GM23338 (cell line): ENCODE measurements at regions not wholly inside any gene's neighbourhood (a gene's known extent, or its start where the extent isn't known, plus 50 kb on each side); places are given as distances from the start of the nearest gene placed in this dataset.

Experiments
- ATAC-seq: fragments of 200-7000 bp; cut with Tn5 transposase; 3 replicates; pipeline ENCODE4 v1.9.1; 2020
- DNase-seq: peaks from one replicate; pipeline ENCODE4 v3.0.0-alpha.2; 2015; ENCODE audit warnings: low spot score
- H2AFZ ChIP-seq: fragments of 200-600 bp; sonication (generic); 2 replicates; pipeline ENCODE4 v1.8.0; 2016; ENCODE audit warnings: antibody characterized with exemption, mild to moderate bottlenecking, moderate library complexity
- H3F3A ChIP-seq: fragments of 200-600 bp; sonication (generic); replicated peaks from 2 replicates; pipeline ENCODE4 v1.8.0; 2017; ENCODE audit warnings: antibody characterized with exemption, mixed run types, low read depth
- H3K27ac ChIP-seq: fragments of 200-600 bp; sonication (generic); 2 replicates; pipeline ENCODE4 v1.6.1; 2016; ENCODE audit warnings: low read depth
- H3K27me3 ChIP-seq: fragments of 200-600 bp; sonication (generic); 2 replicates; pipeline ENCODE4 v1.8.0; 2016; ENCODE audit warnings: mild to moderate bottlenecking, mixed run types, moderate library complexity; ENCODE audit not compliant: insufficient read depth
- H3K36me3 ChIP-seq: fragments of 200-600 bp; sonication (generic); 2 replicates; pipeline ENCODE4 v1.8.0; 2016; ENCODE audit warnings: mild to moderate bottlenecking; ENCODE audit not compliant: insufficient read depth
- H3K4me1 ChIP-seq: fragments of 200-600 bp; sonication (generic); 2 replicates; pipeline ENCODE4 v1.8.0; 2016; ENCODE audit warnings: mild to moderate bottlenecking, moderate library complexity; ENCODE audit not compliant: insufficient read depth
- H3K4me2 ChIP-seq: fragments of 200-600 bp; sonication (generic); 2 replicates; pipeline ENCODE4 v1.7.1; 2017; ENCODE audit warnings: mixed run types
- H3K4me3 ChIP-seq: fragments of 200-600 bp; sonication (generic); 2 replicates; pipeline ENCODE4 v1.6.1; 2016; ENCODE audit warnings: mixed run types
- H3K79me2 ChIP-seq: fragments of 200-600 bp; sonication (generic); replicated peaks from 2 replicates; pipeline ENCODE4 v1.8.0; 2017; ENCODE audit warnings: mild to moderate bottlenecking; ENCODE audit not compliant: insufficient read depth
- H3K9me2 ChIP-seq: fragments of 200-600 bp; sonication (generic); 2 replicates; pipeline ENCODE4 v1.8.0; 2017; ENCODE audit not compliant: insufficient read depth
- H4K20me1 ChIP-seq: fragments of 200-600 bp; sonication (generic); replicated peaks from 2 replicates; pipeline ENCODE4 v1.8.0; 2017; ENCODE audit warnings: mild to moderate bottlenecking; ENCODE audit not compliant: insufficient read depth
- H3K27ac Mint-ChIP-seq: 2 replicates; pipeline ENCODE4 v1.8.0; 2020; ENCODE audit warnings: inconsistent platforms, mild to moderate bottlenecking, moderate library complexity, mixed read lengths
- H3K27me3 Mint-ChIP-seq: 3 replicates; pipeline ENCODE4 v1.8.0; 2022; ENCODE audit warnings: low read depth, mild to moderate bottlenecking, moderate library complexity, mixed read lengths, inconsistent platforms; ENCODE audit not compliant: insufficient read depth, poor library complexity
- H3K36me3 Mint-ChIP-seq: 3 replicates; pipeline ENCODE4 v1.8.0; 2021; ENCODE audit warnings: low read depth, mild to moderate bottlenecking, inconsistent platforms, moderate library complexity, mixed read lengths
- H3K4me1 Mint-ChIP-seq: 3 replicates; pipeline ENCODE4 v1.8.0; 2020; ENCODE audit warnings: mild to moderate bottlenecking, inconsistent platforms, mixed read lengths
- H3K4me3 Mint-ChIP-seq: 3 replicates; pipeline ENCODE4 v1.8.0; 2021; ENCODE audit warnings: moderate library complexity, mild to moderate bottlenecking, inconsistent platforms, mixed read lengths
- H3K9me3 Mint-ChIP-seq: 3 replicates; pipeline ENCODE4 v1.8.0; 2020; ENCODE audit warnings: moderate library complexity, mild to moderate bottlenecking, inconsistent platforms, mixed read lengths
- CREB1 ChIP-seq: fragments of 250-450 bp; sonication (Bioruptor Pico); IDR thresholded peaks from 2 replicates; pipeline ENCODE4 v1.5.0; 2020; ENCODE audit warnings: low read depth, mild to moderate bottlenecking, moderate library complexity
- EZH2 ChIP-seq: fragments of 200-600 bp; sonication (generic); IDR thresholded peaks from one replicate; pipeline ENCODE4 v1.8.0; 2017; ENCODE audit warnings: antibody characterized with exemption, mild to moderate bottlenecking, low read depth; ENCODE audit not compliant: unreplicated experiment
- EZH2phosphoT487 ChIP-seq: fragments of 200-600 bp; sonication (generic); IDR thresholded peaks from one replicate; pipeline ENCODE4 v1.8.1; 2018; ENCODE audit warnings: antibody characterized with exemption; ENCODE audit not compliant: unreplicated experiment
- JUNB ChIP-seq: IDR thresholded peaks from one replicate; pipeline ENCODE4 v1.6.1; 2016; ENCODE audit warnings: antibody characterized with exemption; ENCODE audit not compliant: unreplicated experiment
- NANOG ChIP-seq: IDR thresholded peaks from 2 replicates; pipeline ENCODE4 v1.6.1; 2016; ENCODE audit warnings: antibody characterized with exemption, borderline replicate concordance
- POLR2AphosphoS5 ChIP-seq: IDR thresholded peaks from 2 replicates; pipeline ENCODE4 v1.6.1; 2016; ENCODE audit warnings: antibody characterized with exemption, low read depth
- STAT1 ChIP-seq: IDR thresholded peaks from one replicate; pipeline ENCODE4 v1.6.1; 2016; ENCODE audit warnings: antibody characterized with exemption; ENCODE audit not compliant: unreplicated experiment
- ZNF114 ChIP-seq: fragments of 250-450 bp; sonication (Bioruptor Pico); IDR thresholded peaks from 2 replicates; pipeline ENCODE4 v1.5.0; 2020; ENCODE audit warnings: mild to moderate bottlenecking, moderate library complexity
- ZNF331 ChIP-seq: fragments of 250-450 bp; sonication (Bioruptor Pico); IDR thresholded peaks from 2 replicates; pipeline ENCODE4 v1.5.0; 2020; ENCODE audit warnings: low read depth, mild to moderate bottlenecking, moderate library complexity
- TF ChIP-seq, protein P1 (sequence below): IDR thresholded peaks from one replicate; pipeline ENCODE4 v1.6.1; 2018; ENCODE audit warnings: antibody characterized with exemption; ENCODE audit not compliant: unreplicated experiment
- TF ChIP-seq, protein P2 (sequence below): IDR thresholded peaks from 2 replicates; pipeline ENCODE4 v1.6.1; 2016; ENCODE audit warnings: antibody characterized with exemption
- TF ChIP-seq, protein P3 (sequence below): fragments of 250-450 bp; sonication (Bioruptor Pico); IDR thresholded peaks from 2 replicates; pipeline ENCODE4 v1.5.0; 2020; ENCODE audit warnings: mild to moderate bottlenecking, moderate library complexity

DNA sequence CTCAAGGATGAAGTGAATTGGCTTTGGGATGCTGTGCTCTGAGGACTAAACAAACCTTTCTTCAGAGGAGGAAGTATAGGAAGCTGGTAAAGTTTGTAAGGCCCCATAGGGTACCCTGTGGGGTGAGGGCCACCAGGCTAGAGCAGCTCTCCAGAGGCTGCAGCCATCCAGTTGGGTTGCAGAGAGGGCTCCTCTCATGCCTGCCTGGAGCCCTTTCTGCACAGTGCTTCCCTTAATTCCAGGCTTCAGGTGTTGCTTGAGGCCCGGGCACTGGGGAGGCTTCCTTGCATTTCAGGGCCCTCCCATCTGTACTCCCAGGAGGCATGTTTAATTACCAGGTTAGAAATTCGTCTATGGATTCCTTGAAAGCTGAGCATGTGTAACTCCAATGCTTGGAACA lies 95.3 kb upstream of the FSTL4 start (continued):
- TF ChIP-seq, protein P1, sequence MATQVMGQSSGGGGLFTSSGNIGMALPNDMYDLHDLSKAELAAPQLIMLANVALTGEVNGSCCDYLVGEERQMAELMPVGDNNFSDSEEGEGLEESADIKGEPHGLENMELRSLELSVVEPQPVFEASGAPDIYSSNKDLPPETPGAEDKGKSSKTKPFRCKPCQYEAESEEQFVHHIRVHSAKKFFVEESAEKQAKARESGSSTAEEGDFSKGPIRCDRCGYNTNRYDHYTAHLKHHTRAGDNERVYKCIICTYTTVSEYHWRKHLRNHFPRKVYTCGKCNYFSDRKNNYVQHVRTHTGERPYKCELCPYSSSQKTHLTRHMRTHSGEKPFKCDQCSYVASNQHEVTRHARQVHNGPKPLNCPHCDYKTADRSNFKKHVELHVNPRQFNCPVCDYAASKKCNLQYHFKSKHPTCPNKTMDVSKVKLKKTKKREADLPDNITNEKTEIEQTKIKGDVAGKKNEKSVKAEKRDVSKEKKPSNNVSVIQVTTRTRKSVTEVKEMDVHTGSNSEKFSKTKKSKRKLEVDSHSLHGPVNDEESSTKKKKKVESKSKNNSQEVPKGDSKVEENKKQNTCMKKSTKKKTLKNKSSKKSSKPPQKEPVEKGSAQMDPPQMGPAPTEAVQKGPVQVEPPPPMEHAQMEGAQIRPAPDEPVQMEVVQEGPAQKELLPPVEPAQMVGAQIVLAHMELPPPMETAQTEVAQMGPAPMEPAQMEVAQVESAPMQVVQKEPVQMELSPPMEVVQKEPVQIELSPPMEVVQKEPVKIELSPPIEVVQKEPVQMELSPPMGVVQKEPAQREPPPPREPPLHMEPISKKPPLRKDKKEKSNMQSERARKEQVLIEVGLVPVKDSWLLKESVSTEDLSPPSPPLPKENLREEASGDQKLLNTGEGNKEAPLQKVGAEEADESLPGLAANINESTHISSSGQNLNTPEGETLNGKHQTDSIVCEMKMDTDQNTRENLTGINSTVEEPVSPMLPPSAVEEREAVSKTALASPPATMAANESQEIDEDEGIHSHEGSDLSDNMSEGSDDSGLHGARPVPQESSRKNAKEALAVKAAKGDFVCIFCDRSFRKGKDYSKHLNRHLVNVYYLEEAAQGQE = no peak
- TF ChIP-seq CREB1 (CRISPR knock-in tag) = no peak
- TF ChIP-seq STAT1 = no peak
- no peak for TF ChIP-seq NANOG
- TF ChIP-seq EZH2 = no peak
- no peak for TF ChIP-seq POLR2AphosphoS5
- TF ChIP-seq ZNF331 (CRISPR knock-in tag) = no peak
- no peak for TF ChIP-seq EZH2phosphoT487
- TF ChIP-seq, protein P2, sequence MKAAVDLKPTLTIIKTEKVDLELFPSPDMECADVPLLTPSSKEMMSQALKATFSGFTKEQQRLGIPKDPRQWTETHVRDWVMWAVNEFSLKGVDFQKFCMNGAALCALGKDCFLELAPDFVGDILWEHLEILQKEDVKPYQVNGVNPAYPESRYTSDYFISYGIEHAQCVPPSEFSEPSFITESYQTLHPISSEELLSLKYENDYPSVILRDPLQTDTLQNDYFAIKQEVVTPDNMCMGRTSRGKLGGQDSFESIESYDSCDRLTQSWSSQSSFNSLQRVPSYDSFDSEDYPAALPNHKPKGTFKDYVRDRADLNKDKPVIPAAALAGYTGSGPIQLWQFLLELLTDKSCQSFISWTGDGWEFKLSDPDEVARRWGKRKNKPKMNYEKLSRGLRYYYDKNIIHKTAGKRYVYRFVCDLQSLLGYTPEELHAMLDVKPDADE = no peak

DNA sequence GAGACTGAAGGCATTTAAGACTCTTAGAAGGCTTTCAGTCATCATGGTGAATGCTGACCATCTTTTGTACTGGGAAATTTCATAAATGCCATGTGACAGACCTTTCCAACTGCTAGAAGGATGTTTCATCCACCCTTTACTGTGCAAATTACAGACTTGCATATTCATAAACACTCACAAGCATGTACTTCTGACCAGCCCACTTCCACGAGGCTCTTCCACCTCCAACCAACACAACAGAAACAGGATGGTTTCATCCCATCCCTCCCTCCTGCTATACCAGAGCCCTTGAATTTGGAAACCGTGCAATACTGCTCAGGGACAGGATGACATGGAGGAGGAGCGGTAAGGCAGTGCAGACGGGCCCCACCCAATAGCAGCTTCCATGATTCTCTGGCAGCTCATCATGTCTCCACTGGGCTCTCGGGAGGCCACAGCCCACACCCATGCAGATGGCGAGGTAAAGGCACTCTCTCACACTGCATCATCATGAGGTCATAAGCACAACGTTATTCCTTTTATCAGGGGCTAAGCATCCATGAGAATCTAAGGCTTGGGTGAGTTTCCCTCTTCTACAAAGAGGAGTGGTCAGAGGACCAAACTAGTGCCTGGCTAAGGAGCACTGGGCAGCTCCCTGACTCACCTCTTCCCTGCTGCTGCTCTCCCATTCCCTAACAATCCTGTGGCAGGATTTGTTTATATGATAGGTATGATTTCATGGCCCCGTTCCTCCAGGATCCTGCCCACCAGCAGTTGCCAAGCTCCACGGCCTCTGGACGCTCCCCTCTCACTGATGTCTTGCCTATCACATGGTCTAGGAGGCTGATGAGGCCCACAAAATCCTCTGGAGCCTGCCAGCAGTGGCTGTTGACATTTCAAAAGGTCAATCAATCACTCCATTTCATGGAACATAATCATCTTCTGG lies 94.4 kb upstream of the FSTL4 start:
- H3K79me2 ChIP-seq = no peaks in the 10 kb centered on the region
- no peaks in the 10 kb centered on the region for H3K36me3 ChIP-seq
- H3K36me3 Mint-ChIP-seq = no peaks in the 10 kb centered on the region
- no peaks in the 10 kb centered on the region for H3K27me3 Mint-ChIP-seq
- no peak overlapping the region for H3K4me2 ChIP-seq
- no peak overlapping the region for H3K4me3 ChIP-seq
- H2AFZ ChIP-seq = no peak overlapping the region
- H3K27ac ChIP-seq = no peak overlapping the region
- H3K4me1 Mint-ChIP-seq = no peaks in the 10 kb centered on the region
- TF ChIP-seq JUNB = no peak
- TF ChIP-seq POLR2AphosphoS5 = no peak
- no peak for TF ChIP-seq EZH2phosphoT487
- TF ChIP-seq STAT1 = no peak
- no peak for TF ChIP-seq ZNF114 (CRISPR knock-in tag)
- TF ChIP-seq NANOG = no peak
- no peak for TF ChIP-seq ZNF331 (CRISPR knock-in tag)
- TF ChIP-seq CREB1 (CRISPR knock-in tag) = no peak
- TF ChIP-seq, protein P3, sequence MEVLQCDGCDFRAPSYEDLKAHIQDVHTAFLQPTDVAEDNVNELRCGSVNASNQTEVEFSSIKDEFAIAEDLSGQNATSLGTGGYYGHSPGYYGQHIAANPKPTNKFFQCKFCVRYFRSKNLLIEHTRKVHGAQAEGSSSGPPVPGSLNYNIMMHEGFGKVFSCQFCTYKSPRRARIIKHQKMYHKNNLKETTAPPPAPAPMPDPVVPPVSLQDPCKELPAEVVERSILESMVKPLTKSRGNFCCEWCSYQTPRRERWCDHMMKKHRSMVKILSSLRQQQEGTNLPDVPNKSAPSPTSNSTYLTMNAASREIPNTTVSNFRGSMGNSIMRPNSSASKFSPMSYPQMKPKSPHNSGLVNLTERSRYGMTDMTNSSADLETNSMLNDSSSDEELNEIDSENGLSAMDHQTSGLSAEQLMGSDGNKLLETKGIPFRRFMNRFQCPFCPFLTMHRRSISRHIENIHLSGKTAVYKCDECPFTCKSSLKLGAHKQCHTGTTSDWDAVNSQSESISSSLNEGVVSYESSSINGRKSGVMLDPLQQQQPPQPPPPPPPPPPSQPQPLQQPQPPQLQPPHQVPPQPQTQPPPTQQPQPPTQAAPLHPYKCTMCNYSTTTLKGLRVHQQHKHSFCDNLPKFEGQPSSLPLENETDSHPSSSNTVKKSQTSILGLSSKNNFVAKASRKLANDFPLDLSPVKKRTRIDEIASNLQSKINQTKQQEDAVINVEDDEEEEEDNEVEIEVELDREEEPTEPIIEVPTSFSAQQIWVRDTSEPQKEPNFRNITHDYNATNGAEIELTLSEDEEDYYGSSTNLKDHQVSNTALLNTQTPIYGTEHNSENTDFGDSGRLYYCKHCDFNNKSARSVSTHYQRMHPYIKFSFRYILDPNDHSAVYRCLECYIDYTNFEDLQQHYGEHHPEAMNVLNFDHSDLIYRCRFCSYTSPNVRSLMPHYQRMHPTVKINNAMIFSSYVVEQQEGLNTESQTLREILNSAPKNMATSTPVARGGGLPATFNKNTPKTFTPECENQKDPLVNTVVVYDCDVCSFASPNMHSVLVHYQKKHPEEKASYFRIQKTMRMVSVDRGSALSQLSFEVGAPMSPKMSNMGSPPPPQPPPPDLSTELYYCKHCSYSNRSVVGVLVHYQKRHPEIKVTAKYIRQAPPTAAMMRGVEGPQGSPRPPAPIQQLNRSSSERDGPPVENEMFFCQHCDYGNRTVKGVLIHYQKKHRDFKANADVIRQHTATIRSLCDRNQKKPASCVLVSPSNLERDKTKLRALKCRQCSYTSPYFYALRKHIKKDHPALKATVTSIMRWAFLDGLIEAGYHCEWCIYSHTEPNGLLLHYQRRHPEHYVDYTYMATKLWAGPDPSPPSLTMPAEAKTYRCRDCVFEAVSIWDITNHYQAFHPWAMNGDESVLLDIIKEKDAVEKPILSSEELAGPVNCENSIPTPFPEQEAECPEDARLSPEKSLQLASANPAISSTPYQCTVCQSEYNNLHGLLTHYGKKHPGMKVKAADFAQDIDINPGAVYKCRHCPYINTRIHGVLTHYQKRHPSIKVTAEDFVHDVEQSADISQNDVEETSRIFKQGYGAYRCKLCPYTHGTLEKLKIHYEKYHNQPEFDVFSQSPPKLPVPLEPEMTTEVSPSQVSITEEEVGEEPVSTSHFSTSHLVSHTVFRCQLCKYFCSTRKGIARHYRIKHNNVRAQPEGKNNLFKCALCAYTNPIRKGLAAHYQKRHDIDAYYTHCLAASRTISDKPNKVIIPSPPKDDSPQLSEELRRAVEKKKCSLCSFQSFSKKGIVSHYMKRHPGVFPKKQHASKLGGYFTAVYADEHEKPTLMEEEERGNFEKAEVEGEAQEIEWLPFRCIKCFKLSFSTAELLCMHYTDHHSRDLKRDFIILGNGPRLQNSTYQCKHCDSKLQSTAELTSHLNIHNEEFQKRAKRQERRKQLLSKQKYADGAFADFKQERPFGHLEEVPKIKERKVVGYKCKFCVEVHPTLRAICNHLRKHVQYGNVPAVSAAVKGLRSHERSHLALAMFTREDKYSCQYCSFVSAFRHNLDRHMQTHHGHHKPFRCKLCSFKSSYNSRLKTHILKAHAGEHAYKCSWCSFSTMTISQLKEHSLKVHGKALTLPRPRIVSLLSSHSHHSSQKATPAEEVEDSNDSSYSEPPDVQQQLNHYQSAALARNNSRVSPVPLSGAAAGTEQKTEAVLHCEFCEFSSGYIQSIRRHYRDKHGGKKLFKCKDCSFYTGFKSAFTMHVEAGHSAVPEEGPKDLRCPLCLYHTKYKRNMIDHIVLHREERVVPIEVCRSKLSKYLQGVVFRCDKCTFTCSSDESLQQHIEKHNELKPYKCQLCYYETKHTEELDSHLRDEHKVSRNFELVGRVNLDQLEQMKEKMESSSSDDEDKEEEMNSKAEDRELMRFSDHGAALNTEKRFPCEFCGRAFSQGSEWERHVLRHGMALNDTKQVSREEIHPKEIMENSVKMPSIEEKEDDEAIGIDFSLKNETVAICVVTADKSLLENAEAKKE (CRISPR knock-in tag) = no peak
- TF ChIP-seq EZH2 = no peak
- ATAC-seq (no peak), DNase-seq (no peak)
- no peaks in the 10 kb centered on the region for H3K9me2 ChIP-seq
- H3F3A ChIP-seq = no peaks in the 10 kb centered on the region
- H4K20me1 ChIP-seq = no peaks in the 10 kb centered on the region
- H3K27ac Mint-ChIP-seq = no peak overlapping the region
- no peak overlapping the region for H3K4me3 Mint-ChIP-seq
- H3K9me3 Mint-ChIP-seq = no peaks in the 10 kb centered on the region
- H3K4me1 ChIP-seq = no peaks in the 10 kb centered on the region
- no peaks in the 10 kb centered on the region for H3K27me3 ChIP-seq
